ENCODE measurements at regions not wholly inside any gene's neighbourhood (a gene's known extent, or its start where the extent isn't known, plus 50 kb on each side); places are given as distances from the start of the nearest gene placed in this dataset.

- no peak overlapping the region for H3K4me3 ChIP-seq
- no peak overlapping the region for H3K27ac ChIP-seq
- H3K9ac ChIP-seq = no peak overlapping the region
- H3K27me3 ChIP-seq = no peaks in the 10 kb centered on the region
- H3K9me3 ChIP-seq (replicated peaks in 1 of 11) = no peaks in the 10 kb centered on the region
- no peaks in the 10 kb centered on the region for H4K20me1 ChIP-seq
- no peak for TF ChIP-seq Cebpa-rat (IDR thresholded peaks at IDR 0.05)
- H3K4me1 ChIP-seq = no peaks in the 10 kb centered on the region
- H3K4me2 ChIP-seq = no peak overlapping the region
- H3K36me3 ChIP-seq = no peaks in the 10 kb centered on the region
These were observed 851.6 kb upstream of the MGAT4C start for GRCh38 chr12:87107766-87108165.

GRCh38 chr12:87107270-87107669 lies 851.1 kb upstream of the MGAT4C start:
- Histone ChIP-seq H3K9ac (no peak overlapping the region), H4K20me1 (no peaks in the 10 kb centered on the region), H3K36me3 (no peaks in the 10 kb centered on the region), H3K4me1 (no peaks in the 10 kb centered on the region), H3K4me3 (no peak overlapping the region), H3K9me3 (replicated peaks in 1 of 11) (no peaks in the 10 kb centered on the region), H3K27ac (no peak overlapping the region), H3K4me2 (no peak overlapping the region), H3K27me3 (no peaks in the 10 kb centered on the region)
- TF ChIP-seq Cebpa-rat (IDR thresholded peaks at IDR 0.05) = no peak

GRCh38 chr12:87096082-87096585 lies 839.9 kb upstream of the MGAT4C start:
- no peaks in the 10 kb centered on the region for H4K20me1 ChIP-seq
- no peak overlapping the region for H3K4me3 ChIP-seq
- H3K4me2 ChIP-seq = no peak overlapping the region
- no peaks in the 10 kb centered on the region for H3K9me3 ChIP-seq (replicated peaks in 1 of 11)
- no peaks in the 10 kb centered on the region for H3K36me3 ChIP-seq
- no peaks in the 10 kb centered on the region for H3K4me1 ChIP-seq
- no peak overlapping the region for H3K27ac ChIP-seq
- H3K9ac ChIP-seq = no peak overlapping the region
- no peak for TF ChIP-seq Cebpa-rat (IDR thresholded peaks at IDR 0.05)
- no peaks in the 10 kb centered on the region for H3K27me3 ChIP-seq

- no peaks in the 10 kb centered on the region for H4K20me1 ChIP-seq
- H3K27ac ChIP-seq = no peak overlapping the region
- no peaks in the 10 kb centered on the region for H3K4me1 ChIP-seq
- no peaks in the 10 kb centered on the region for H3K9me3 ChIP-seq (replicated peaks in 1 of 11)
- no peak overlapping the region for H3K9ac ChIP-seq
- no peak overlapping the region for H3K4me3 ChIP-seq
- no peaks in the 10 kb centered on the region for H3K27me3 ChIP-seq
- H3K36me3 ChIP-seq = no peaks in the 10 kb centered on the region
- no peak overlapping the region for H3K4me2 ChIP-seq
- no peak for TF ChIP-seq Cebpa-rat (IDR thresholded peaks at IDR 0.05)
These were observed 838.2 kb upstream of the MGAT4C start for GRCh38 chr12:87094356-87094755.

GRCh38 chr12:87092421-87092820 lies 836.2 kb upstream of the MGAT4C start:
- no peak overlapping the region for H3K4me3 ChIP-seq
- no peaks in the 10 kb centered on the region for H3K36me3 ChIP-seq
- H3K4me1 ChIP-seq = no peaks in the 10 kb centered on the region
- no peak overlapping the region for H3K4me2 ChIP-seq
- TF ChIP-seq Cebpa-rat (IDR thresholded peaks at IDR 0.05) = no peak
- H3K27me3 ChIP-seq = no peaks in the 10 kb centered on the region
- H3K9ac ChIP-seq = no peak overlapping the region
- no peaks in the 10 kb centered on the region for H4K20me1 ChIP-seq
- no peak overlapping the region for H3K27ac ChIP-seq
- H3K9me3 ChIP-seq (replicated peaks in 1 of 11) = no peaks in the 10 kb centered on the region

- Histone ChIP-seq H3K27ac (no peak overlapping the region), H3K4me1 (no peaks in the 10 kb centered on the region), H4K20me1 (no peaks in the 10 kb centered on the region), H3K9ac (no peak overlapping the region), H3K9me3 (replicated peaks in 1 of 11) (no peaks in the 10 kb centered on the region), H3K36me3 (no peaks in the 10 kb centered on the region), H3K4me3 (no peak overlapping the region), H3K4me2 (no peak overlapping the region), H3K27me3 (no peaks in the 10 kb centered on the region)
- TF ChIP-seq Cebpa-rat (IDR thresholded peaks at IDR 0.05) = no peak
These were observed 830.1 kb upstream of the MGAT4C start for GRCh38 chr12:87086118-87086891.

- Histone ChIP-seq H3K9me3 (replicated peaks in 1 of 11) (no peaks in the 10 kb centered on the region), H4K20me1 (no peaks in the 10 kb centered on the region), H3K4me1 (no peaks in the 10 kb centered on the region), H3K4me2 (no peak overlapping the region), H3K9ac (no peak overlapping the region), H3K4me3 (no peak overlapping the region), H3K27me3 (no peaks in the 10 kb centered on the region), H3K27ac (no peak overlapping the region), H3K36me3 (no peaks in the 10 kb centered on the region)
- no peak for TF ChIP-seq Cebpa-rat (IDR thresholded peaks at IDR 0.05)
These were observed 829.1 kb upstream of the MGAT4C start for GRCh38 chr12:87085286-87085685.

- H3K36me3 ChIP-seq = no peaks in the 10 kb centered on the region
- no peak overlapping the region for H3K9ac ChIP-seq
- no peaks in the 10 kb centered on the region for H3K4me1 ChIP-seq
These were observed 826.6 kb upstream of the MGAT4C start for GRCh38 chr12:87082756-87083155.

GRCh38 chr12:87074781-87075180 lies 818.6 kb upstream of the MGAT4C start:
- no peak overlapping the region for H3K27ac ChIP-seq
- no peaks in the 10 kb centered on the region for H3K4me1 ChIP-seq
- no peaks in the 10 kb centered on the region for H3K36me3 ChIP-seq
- H3K4me3 ChIP-seq = no peak overlapping the region
- no peaks in the 10 kb centered on the region for H4K20me1 ChIP-seq
- H3K27me3 ChIP-seq = no peaks in the 10 kb centered on the region
- TF ChIP-seq Cebpa-rat (IDR thresholded peaks at IDR 0.05) = no peak
- no peak overlapping the region for H3K4me2 ChIP-seq
- H3K9me3 ChIP-seq (replicated peaks in 1 of 11) = peaks cover 12 to 16% (median 13%) of the 10 kb centered on the region in 11 experiments
- no peak overlapping the region for H3K9ac ChIP-seq

More at GRCh38 chr12:87082756-87083155, 826.6 kb upstream of the MGAT4C start:
- no peaks in the 10 kb centered on the region for H3K27me3 ChIP-seq
- no peaks in the 10 kb centered on the region for H3K9me3 ChIP-seq (replicated peaks in 1 of 11)
- H3K27ac ChIP-seq = no peak overlapping the region
- TF ChIP-seq Cebpa-rat (IDR thresholded peaks at IDR 0.05) = no peak
- no peak overlapping the region for H3K4me2 ChIP-seq
- no peak overlapping the region for H3K4me3 ChIP-seq
- H4K20me1 ChIP-seq = no peaks in the 10 kb centered on the region

- no peaks in the 10 kb centered on the region for H3K4me1 ChIP-seq
- no peak overlapping the region for H3K4me2 ChIP-seq
- no peak overlapping the region for H3K9ac ChIP-seq
- H3K4me3 ChIP-seq = no peak overlapping the region
- no peaks in the 10 kb centered on the region for H3K36me3 ChIP-seq
- TF ChIP-seq Cebpa-rat (IDR thresholded peaks at IDR 0.05) = no peak
- H4K20me1 ChIP-seq = no peaks in the 10 kb centered on the region
- no peak overlapping the region for H3K27ac ChIP-seq
- H3K27me3 ChIP-seq = no peaks in the 10 kb centered on the region
- peaks cover 0 to 3% (median 0%) of the 10 kb centered on the region in 11 experiments; a peak in 1 of 22 replicates for H3K9me3 ChIP-seq (replicated peaks in 1 of 11)
These were observed 810.1 kb upstream of the MGAT4C start for GRCh38 chr12:87066326-87066725.

Data from BLaER1 treated with 17β-estradiol and CSF1 and Interleukin-3, amounts not matched to agents 10 nM and 100 nM (cell line).